DOHH2 (cell line): ENCODE measurements at regions not wholly inside any gene's neighbourhood (a gene's known extent, or its start where the extent isn't known, plus 50 kb on each side); places are given as distances from the start of the nearest gene placed in this dataset.

Source experiments
- H3F3A ChIP-seq: fragments of 200-600 bp; sonication (generic), shearing (Covaris generic); 2 replicates; pipeline ENCODE4 v1.6.0; 2016; ENCODE audit warnings: antibody characterized with exemption, mild to moderate bottlenecking; ENCODE audit not compliant: control insufficient read depth, insufficient read depth
- H3K27ac ChIP-seq: fragments of 200-600 bp; sonication (generic); 2 replicates; pipeline ENCODE4 v1.5.1; 2014; ENCODE audit warnings: low read depth, mild to moderate bottlenecking, low read length, moderate library complexity
- H3K27me3 ChIP-seq: fragments of 200-600 bp; sonication (generic); 2 replicates; pipeline ENCODE4 v1.6.1; 2014; ENCODE audit warnings: mild to moderate bottlenecking, low read length, mixed read lengths; ENCODE audit not compliant: control insufficient read depth
- H3K36me3 ChIP-seq: fragments of 200-600 bp; sonication (generic); 2 replicates; pipeline ENCODE4 v1.6.1; 2014; ENCODE audit warnings: mild to moderate bottlenecking, low read length, moderate library complexity, mixed read lengths; ENCODE audit not compliant: control insufficient read depth
- H3K4me1 ChIP-seq: fragments of 200-600 bp; sonication (generic); 2 replicates; pipeline ENCODE4 v1.6.1; 2014; ENCODE audit warnings: mild to moderate bottlenecking, low read length, mixed read lengths; ENCODE audit not compliant: control insufficient read depth
- H3K4me2 ChIP-seq: fragments of 200-600 bp; sonication (generic); 2 replicates; pipeline ENCODE4 v1.6.0; 2014; ENCODE audit warnings: mild to moderate bottlenecking, low read length, moderate library complexity
- H3K4me3 ChIP-seq: fragments of 200-600 bp; sonication (generic); 2 replicates; pipeline ENCODE4 v1.5.1; 2014; ENCODE audit warnings: mild to moderate bottlenecking, low read length, mixed read lengths
- H3K79me2 ChIP-seq: fragments of 200-600 bp; sonication (generic); 2 replicates; pipeline ENCODE4 v1.6.1; 2014; ENCODE audit warnings: mild to moderate bottlenecking, low read length, mixed read lengths; ENCODE audit not compliant: control insufficient read depth
- H3K9me2 ChIP-seq: fragments of 200-600 bp; sonication (generic); replicated peaks from 2 replicates; pipeline ENCODE4 v1.6.1; 2014; ENCODE audit warnings: mild to moderate bottlenecking, low read length, mixed read lengths; ENCODE audit not compliant: control insufficient read depth
- H3K9me3 ChIP-seq: fragments of 200-600 bp; sonication (generic); 2 replicates; pipeline ENCODE4 v1.6.1; 2014; ENCODE audit warnings: antibody characterized with exemption, low read length, mixed read lengths; ENCODE audit not compliant: control insufficient read depth, insufficient read depth
- H4K20me1 ChIP-seq: fragments of 200-600 bp; sonication (generic); 2 replicates; pipeline ENCODE4 v1.6.0; 2014; ENCODE audit warnings: low read depth, mild to moderate bottlenecking, antibody characterized with exemption, low read length, moderate library complexity; ENCODE audit not compliant: control insufficient read depth, insufficient read depth
- EZH2phosphoT487 ChIP-seq: fragments of 200-600 bp; sonication (generic); IDR thresholded peaks from 2 replicates; pipeline ENCODE4 v1.6.1; 2017; ENCODE audit warnings: borderline replicate concordance, mild to moderate bottlenecking, antibody characterized with exemption, low read length, moderate library complexity, mixed read lengths
- TF ChIP-seq, protein P1 (sequence below): fragments of 200-600 bp; sonication (generic); IDR thresholded peaks from one replicate; pipeline ENCODE4 v1.5.1; 2014; ENCODE audit warnings: antibody characterized with exemption, mild to moderate bottlenecking, low read depth, low read length; ENCODE audit not compliant: poor library complexity, severe bottlenecking

DNA sequence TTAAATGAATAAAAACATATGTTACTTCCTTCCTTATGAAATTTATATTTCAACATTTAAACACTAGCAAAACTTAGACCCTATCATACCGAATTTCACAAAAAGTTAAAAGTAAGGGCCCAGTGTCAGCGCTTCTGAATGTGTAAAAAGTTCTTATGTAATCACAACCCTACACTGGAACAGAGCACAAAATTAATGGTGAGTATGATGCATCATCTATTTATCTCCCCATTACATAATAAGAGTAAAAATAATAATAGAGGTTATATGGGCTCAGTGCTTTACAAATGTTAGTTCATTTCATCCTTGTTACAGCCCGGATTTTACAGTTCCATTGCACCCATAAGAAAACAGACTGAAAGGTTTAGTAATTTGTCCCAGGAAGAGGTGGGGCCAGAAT, 144.9 kb upstream of the POU3F3 start:
- no peaks in the 10 kb centered on the region for H3K4me1 ChIP-seq
- no peak overlapping the region for H3K4me2 ChIP-seq
- no peaks in the 10 kb centered on the region for H3K9me2 ChIP-seq

DNA sequence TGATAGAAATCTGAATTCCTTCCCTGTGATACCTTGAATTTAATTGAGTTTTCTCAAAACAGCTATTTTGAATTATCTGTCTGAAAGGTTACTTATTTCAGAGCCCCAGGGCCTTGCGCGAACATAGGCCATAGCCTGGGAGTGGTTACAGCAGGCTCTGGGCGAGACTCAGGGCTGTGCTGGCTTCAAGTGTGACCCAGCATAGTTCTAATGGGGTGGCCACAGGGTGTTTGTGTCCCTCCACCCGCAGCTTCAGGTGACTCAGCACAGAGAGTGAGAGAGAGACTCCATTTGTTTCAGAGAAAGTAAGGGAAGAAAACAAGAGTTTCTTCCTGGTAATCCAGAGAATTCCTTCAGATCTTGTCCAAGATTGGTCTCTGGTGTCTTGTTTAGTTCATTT, 137.9 kb upstream of the POU3F3 start:
- H3F3A ChIP-seq = no peaks in the 10 kb centered on the region
- H4K20me1 ChIP-seq = no peaks in the 10 kb centered on the region
- no peaks in the 10 kb centered on the region for H3K36me3 ChIP-seq
- no peaks in the 10 kb centered on the region for H3K9me2 ChIP-seq
- H3K79me2 ChIP-seq = no peaks in the 10 kb centered on the region
- no peaks in the 10 kb centered on the region for H3K9me3 ChIP-seq
- H3K27ac ChIP-seq = no peak overlapping the region
- no peaks in the 10 kb centered on the region for H3K4me1 ChIP-seq
- TF ChIP-seq, protein P1, sequence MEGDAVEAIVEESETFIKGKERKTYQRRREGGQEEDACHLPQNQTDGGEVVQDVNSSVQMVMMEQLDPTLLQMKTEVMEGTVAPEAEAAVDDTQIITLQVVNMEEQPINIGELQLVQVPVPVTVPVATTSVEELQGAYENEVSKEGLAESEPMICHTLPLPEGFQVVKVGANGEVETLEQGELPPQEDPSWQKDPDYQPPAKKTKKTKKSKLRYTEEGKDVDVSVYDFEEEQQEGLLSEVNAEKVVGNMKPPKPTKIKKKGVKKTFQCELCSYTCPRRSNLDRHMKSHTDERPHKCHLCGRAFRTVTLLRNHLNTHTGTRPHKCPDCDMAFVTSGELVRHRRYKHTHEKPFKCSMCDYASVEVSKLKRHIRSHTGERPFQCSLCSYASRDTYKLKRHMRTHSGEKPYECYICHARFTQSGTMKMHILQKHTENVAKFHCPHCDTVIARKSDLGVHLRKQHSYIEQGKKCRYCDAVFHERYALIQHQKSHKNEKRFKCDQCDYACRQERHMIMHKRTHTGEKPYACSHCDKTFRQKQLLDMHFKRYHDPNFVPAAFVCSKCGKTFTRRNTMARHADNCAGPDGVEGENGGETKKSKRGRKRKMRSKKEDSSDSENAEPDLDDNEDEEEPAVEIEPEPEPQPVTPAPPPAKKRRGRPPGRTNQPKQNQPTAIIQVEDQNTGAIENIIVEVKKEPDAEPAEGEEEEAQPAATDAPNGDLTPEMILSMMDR = no peak
- TF ChIP-seq EZH2phosphoT487 = no peak
- no peaks in the 10 kb centered on the region for H3K27me3 ChIP-seq
- H3K4me2 ChIP-seq = no peak overlapping the region
- no peak overlapping the region for H3K4me3 ChIP-seq

More for the DNA sequence above, 144.9 kb upstream of the POU3F3 start:
- H3K4me3 ChIP-seq = no peak overlapping the region
- H4K20me1 ChIP-seq = no peaks in the 10 kb centered on the region
- TF ChIP-seq, protein P1 = no peak
- no peak for TF ChIP-seq EZH2phosphoT487
- H3F3A ChIP-seq = no peaks in the 10 kb centered on the region
- no peak overlapping the region for H3K27ac ChIP-seq
- no peaks in the 10 kb centered on the region for H3K79me2 ChIP-seq
- no peaks in the 10 kb centered on the region for H3K27me3 ChIP-seq
- H3K9me3 ChIP-seq = no peaks in the 10 kb centered on the region
- no peaks in the 10 kb centered on the region for H3K36me3 ChIP-seq

DNA sequence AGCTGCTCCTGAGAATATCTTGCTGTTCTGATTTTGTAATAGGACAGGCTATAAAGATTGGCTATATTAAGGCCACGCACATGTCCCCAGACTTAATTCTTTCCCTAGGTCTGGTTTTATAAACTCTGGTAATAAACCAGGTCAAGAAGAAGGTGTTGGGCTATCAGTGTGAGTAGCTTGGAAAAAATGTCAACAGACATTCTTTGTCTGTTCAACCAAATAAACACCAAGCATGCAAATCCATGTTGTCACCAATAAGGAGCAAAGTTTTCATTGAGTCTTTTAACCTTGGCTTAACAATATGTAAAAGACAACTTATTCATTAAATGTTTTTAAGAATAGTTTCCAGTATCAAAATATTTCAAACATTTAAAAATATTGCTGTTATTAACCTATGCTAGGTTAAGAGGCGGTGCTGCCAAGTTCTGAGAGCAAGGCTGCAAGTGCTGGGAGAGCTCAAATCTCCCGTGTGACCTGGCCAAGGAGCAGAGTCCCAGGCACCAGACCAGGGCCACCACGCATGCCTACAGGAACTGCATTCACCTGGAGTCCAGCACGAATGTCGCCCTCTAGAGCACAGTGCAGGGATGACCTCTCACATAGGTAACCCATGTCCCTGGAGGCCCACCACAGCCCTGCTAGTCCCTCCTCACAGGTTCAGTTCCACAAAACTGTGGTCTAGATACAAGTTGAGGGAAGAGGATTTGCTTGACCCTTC, 120.5 kb upstream of the POU3F3 start:
- H3K4me2 ChIP-seq = no peak overlapping the region
- no peaks in the 10 kb centered on the region for H3K27me3 ChIP-seq
- H3K4me1 ChIP-seq = no peaks in the 10 kb centered on the region
- no peaks in the 10 kb centered on the region for H3K36me3 ChIP-seq
- no peaks in the 10 kb centered on the region; the same call in 1 of the 2 replicates for H3K9me3 ChIP-seq
- no peaks in the 10 kb centered on the region for H3K9me2 ChIP-seq
- no peaks in the 10 kb centered on the region for H4K20me1 ChIP-seq
- no peaks in the 10 kb centered on the region for H3K79me2 ChIP-seq
- no peak overlapping the region for H3K27ac ChIP-seq
- no peak overlapping the region for H3K4me3 ChIP-seq
- TF ChIP-seq EZH2phosphoT487 = no peak
- TF ChIP-seq, protein P1 = peak; percentile 65
- H3F3A ChIP-seq = no peaks in the 10 kb centered on the region
